ENCODE measurements at regions not wholly inside any gene's neighbourhood (a gene's known extent, or its start where the extent isn't known, plus 50 kb on each side); places are given as distances from the start of the nearest gene placed in this dataset.

DNA sequence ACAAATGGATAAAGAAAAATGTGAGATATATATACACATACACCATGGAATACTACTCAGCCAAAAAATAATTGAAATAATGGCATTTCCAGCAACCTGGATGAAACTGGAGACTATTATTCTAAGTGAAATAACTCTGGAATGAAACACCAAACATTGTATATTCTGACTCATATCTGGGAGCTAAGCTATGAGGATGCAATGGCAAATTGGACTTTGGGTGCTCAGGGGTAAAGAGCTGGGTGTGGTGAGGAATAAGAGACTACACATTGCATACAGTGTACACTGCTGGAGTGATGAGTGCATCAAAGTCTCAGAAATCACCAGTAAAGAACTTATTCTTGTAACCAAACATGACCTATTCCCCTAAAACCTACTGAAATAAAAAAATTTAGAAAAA is 636.0 kb upstream of the LRATD1 start:
- H3K27ac ChIP-seq = no peak overlapping the region
- no peak for TF ChIP-seq ZFX (IDR thresholded peaks at IDR 0.05)
- TF ChIP-seq, protein P1, sequence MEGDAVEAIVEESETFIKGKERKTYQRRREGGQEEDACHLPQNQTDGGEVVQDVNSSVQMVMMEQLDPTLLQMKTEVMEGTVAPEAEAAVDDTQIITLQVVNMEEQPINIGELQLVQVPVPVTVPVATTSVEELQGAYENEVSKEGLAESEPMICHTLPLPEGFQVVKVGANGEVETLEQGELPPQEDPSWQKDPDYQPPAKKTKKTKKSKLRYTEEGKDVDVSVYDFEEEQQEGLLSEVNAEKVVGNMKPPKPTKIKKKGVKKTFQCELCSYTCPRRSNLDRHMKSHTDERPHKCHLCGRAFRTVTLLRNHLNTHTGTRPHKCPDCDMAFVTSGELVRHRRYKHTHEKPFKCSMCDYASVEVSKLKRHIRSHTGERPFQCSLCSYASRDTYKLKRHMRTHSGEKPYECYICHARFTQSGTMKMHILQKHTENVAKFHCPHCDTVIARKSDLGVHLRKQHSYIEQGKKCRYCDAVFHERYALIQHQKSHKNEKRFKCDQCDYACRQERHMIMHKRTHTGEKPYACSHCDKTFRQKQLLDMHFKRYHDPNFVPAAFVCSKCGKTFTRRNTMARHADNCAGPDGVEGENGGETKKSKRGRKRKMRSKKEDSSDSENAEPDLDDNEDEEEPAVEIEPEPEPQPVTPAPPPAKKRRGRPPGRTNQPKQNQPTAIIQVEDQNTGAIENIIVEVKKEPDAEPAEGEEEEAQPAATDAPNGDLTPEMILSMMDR (conservative IDR thresholded peaks at IDR 0.05) = no peak

DNA sequence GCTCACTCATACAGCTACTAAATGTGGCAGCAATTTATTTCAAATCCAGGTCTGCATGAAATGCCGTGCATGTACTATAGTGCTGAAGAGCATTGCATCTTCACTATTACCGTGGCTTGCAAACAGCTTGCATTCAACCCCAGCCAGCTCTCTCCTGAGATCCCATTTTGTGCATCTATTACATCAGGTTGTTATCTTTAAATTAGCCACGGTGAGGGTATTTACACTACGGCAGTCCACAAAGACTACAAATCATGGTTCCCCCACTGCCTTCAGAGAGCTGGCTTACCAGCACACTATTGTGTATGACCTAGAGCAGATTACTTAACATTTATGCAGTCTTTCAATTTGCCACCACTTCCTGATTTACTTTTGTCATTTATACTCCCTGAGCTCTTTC is 621.3 kb upstream of the LRATD1 start:
- H3K27ac ChIP-seq = no peak overlapping the region

DNA sequence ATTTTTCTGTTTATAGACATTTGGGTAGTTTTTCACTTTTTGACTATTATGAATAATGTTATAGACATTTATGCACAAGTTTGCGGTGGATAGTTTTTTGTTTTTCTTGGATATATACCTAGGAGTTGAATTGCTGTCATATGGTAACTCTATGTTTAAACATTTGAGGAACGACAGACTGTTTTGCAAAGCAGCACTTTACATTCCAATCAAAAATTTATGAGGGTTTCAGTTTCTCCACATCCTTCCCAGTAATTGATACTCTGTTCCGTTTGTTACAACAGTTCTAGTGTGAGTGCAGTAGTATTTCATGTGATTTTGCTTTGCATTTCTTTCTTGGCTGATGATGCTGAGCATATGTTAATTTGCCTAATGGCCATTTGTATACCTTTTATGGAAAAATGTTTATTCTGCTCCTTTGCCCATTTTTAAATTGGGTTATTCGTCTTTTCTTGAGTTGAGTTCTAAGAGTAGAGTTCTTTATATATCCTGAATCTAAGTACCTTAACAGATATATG is 617.3 kb upstream of the LRATD1 start:
- TF ChIP-seq ZFX (IDR thresholded peaks at IDR 0.05) = no peak
- TF ChIP-seq, protein P1 (conservative IDR thresholded peaks at IDR 0.05) = no peak
- H3K27ac ChIP-seq = no peak overlapping the region

More for the DNA sequence above, 621.3 kb upstream of the LRATD1 start:
- TF ChIP-seq, protein P1 (conservative IDR thresholded peaks at IDR 0.05) = no peak
- no peak for TF ChIP-seq ZFX (IDR thresholded peaks at IDR 0.05)

DNA sequence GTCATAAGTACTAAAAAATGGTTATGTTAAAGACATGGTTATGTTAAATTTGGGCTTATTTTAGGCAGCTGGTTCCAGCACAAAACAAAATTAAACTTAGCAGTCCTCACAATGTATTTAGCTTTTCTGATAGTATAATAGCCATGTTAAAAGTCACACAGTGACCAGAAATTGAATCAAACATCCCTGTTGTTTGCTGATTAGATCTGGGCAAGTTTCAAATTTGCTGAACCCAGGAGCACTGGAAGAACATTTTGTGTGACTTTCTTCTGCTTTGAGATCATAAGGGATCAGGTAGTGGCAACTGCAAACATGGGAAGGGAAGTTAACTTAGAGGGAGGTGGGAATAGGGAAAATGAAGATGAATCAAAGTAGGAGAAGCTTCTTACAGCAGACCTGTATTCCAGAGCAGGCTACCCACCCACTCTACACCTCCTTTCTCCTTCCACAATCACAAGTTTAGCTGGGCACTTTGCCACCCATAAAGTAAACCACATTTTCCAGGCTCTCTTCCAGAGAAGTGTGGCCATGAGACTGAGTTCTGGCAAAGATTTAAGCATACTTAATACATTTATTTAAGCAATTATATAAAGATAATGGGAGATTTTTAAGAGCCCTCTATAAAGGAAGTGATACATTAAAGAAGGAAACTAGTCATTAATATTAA is 616.1 kb upstream of the LRATD1 start:
- H3K27ac ChIP-seq = no peak overlapping the region
- no peak for TF ChIP-seq ZFX (IDR thresholded peaks at IDR 0.05)
- TF ChIP-seq, protein P1 (conservative IDR thresholded peaks at IDR 0.05) = no peak

DNA sequence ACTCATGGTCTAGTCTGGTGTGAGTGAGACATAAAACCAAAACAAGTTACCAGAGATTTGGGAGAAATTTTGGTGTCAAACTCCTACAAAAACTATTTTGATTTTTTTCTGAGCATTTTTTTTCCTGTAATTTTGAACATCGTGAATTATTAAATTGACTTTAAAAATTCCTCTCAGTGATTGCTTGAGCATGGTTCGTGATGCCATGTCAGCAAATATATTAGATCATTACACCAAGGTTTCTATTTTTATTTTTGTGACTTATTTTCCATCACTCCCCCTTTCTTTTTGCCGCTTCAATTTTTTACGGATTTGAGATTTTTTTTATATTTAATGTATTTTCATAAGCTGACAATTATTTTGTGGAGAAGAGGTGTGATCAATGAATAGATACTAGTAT is 613.9 kb upstream of the LRATD1 start:
- TF ChIP-seq ZFX (IDR thresholded peaks at IDR 0.05) = no peak
- TF ChIP-seq, protein P1 (conservative IDR thresholded peaks at IDR 0.05) = no peak

DNA sequence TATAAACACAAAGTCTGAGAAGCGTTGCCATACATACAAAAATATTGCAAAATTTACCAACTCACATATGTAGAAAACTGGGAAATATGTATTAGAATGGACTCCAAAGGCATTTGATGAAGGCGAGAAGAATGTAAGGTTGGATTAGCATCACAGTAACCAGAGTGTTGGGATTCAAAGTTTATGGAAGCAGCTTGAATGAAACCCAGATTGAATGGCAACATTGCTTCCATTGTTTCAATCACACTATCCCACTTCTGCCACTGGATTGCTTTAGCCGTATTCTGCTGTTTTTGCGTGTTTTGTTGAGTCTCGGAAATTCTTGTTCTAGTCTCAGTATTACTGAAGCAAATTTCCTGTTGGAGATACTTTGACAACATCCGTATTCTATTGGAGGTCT is 609.0 kb upstream of the LRATD1 start:
- no peak overlapping the region for H3K27ac ChIP-seq
- no peak for TF ChIP-seq ZFX (IDR thresholded peaks at IDR 0.05)
- TF ChIP-seq, protein P1 (conservative IDR thresholded peaks at IDR 0.05) = no peak

More for the DNA sequence above, 613.9 kb upstream of the LRATD1 start:
- no peak overlapping the region for H3K27ac ChIP-seq

DNA sequence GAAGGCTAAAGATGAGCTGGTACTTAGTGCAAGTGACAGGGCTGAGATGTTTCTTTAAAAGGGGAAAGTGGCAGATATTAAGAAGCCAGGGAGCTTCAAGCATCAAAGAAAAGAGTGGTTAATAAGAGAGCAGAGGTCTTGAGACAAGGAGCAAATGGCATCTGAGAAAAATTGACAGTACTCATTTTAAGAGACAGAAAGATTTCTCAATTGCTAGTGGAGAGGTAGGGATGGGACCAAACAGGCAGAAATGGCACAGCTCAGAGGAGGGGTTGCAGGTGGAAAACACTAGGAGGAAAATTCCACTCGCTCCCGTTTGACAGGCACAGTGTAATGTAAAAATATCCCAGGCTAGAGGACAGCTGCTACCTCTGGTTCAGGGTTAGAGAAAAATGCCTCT is 593.4 kb upstream of the LRATD1 start:
- TF ChIP-seq ZFX (IDR thresholded peaks at IDR 0.05) = no peak
- TF ChIP-seq, protein P1 (conservative IDR thresholded peaks at IDR 0.05) = no peak
- H3K27ac ChIP-seq = no peak overlapping the region

Measured in C4-2B (cell line).